Activated CD4-positive, alpha-beta T cell treated with anti-CD3 and anti-CD28 coated beads for 36 hours (primary cell): ENCODE measurements at regions not wholly inside any gene's neighbourhood (a gene's known extent, or its start where the extent isn't known, plus 50 kb on each side); places are given as distances from the start of the nearest gene placed in this dataset.
"Not testable (repeated sequence)": the region's sequence is repeated elsewhere in the genome, so short reads cannot be mapped to it uniquely, and the experiment has no call there.

Source experiments
- ATAC-seq: fragments of 200-7000 bp; cut with Tn5 transposase; one replicate; pipeline ENCODE4 v1.10.0; 2021; ENCODE audit warnings: mild to moderate bottlenecking, moderate library complexity
- CTCF ChIA-PET: fragments of 350-600 bp; sonication (Branson Sonifier 250); formaldehyde crosslinking; loops from one replicate; lab custom pipeline; 2021; ENCODE audit warnings: antibody characterized with exemption; lab: Charles Lee
- POLR2A ChIA-PET: fragments of 350-600 bp; sonication (Branson Sonifier 250); formaldehyde crosslinking; loops from one replicate; lab custom pipeline; 2021; ENCODE audit warnings: antibody characterized with exemption, inconsistent platforms; lab: Charles Lee
- DNase-seq: peaks from one replicate; pipeline ENCODE4 v3.0.0-alpha.2; 2020
- H3K27ac Mint-ChIP-seq: one replicate; pipeline ENCODE4 v1.8.0; 2021; ENCODE audit warnings: mixed read lengths
- H3K27me3 Mint-ChIP-seq: one replicate; pipeline ENCODE4 v1.8.0; 2021; ENCODE audit warnings: mixed read lengths
- H3K36me3 Mint-ChIP-seq: one replicate; pipeline ENCODE4 v1.8.0; 2021; ENCODE audit warnings: low read depth, mixed read lengths
- H3K4me1 Mint-ChIP-seq: one replicate; pipeline ENCODE4 v1.8.0; 2021; ENCODE audit warnings: mixed read lengths
- H3K4me3 Mint-ChIP-seq: one replicate; pipeline ENCODE4 v1.8.0; 2021; ENCODE audit warnings: mild to moderate bottlenecking, moderate library complexity, mixed read lengths
- H3K9me3 Mint-ChIP-seq: one replicate; pipeline ENCODE4 v1.8.0; 2021; ENCODE audit warnings: low read depth, mixed read lengths
- intact Hi-C, 2 experiments: fragments of 100-400 bp; cut with DNase I in 1 of 2; cut with micrococcal nuclease in 1 of 2; formaldehyde crosslinking; loops; one replicate each; pipeline versions ENCODE4 v1.14.2 to v1.15.1; 2022 to 2024; cut with DNase I, micrococcal nuclease

- POLR2A ChIA-PET, result interaction anchor here (0.6 kb wide), 1 partner anchor 120 kb away, joined by 3 read pairs; no protein-coding TSS in a partner anchor
- no peaks in the 10 kb centered on the region for H3K9me3 Mint-ChIP-seq
- CTCF ChIA-PET, result interaction anchor here (1.2 to 2.7 kb wide), 2 partner anchors 10 to 51 kb away, joined by 4 to 8 read pairs; no protein-coding TSS in a partner anchor
- intact Hi-C loops, result loop anchor here (5.0 kb wide), 2 partner anchors 52 to 383 kb away; no protein-coding TSS in a partner anchor
- peaks cover 36% of the 10 kb centered on the region for H3K4me1 Mint-ChIP-seq
- no peak for DNase-seq
- H3K4me3 Mint-ChIP-seq, result no peak overlapping the region
- peak; percentile 53 for ATAC-seq
- H3K27me3 Mint-ChIP-seq, result peaks cover 6% of the 10 kb centered on the region
- H3K27ac Mint-ChIP-seq, result no peak overlapping the region
- H3K36me3 Mint-ChIP-seq, result no peaks in the 10 kb centered on the region
Observed at GRCh38 chr14:35934499-35934898, 108.4 kb downstream of the BRMS1L start.

GRCh38 chr14:35932659-35933159 lies 106.6 kb downstream of the BRMS1L start:
- peak overlapping the region; percentile 58 for H3K4me3 Mint-ChIP-seq
- intact Hi-C loops, result loop anchor here (5.0 kb wide), 2 partner anchors 50 to 385 kb away; no protein-coding TSS in a partner anchor
- CTCF ChIA-PET, result interaction anchor here (2.7 kb wide), 1 partner anchor 12 kb away, joined by 8 read pairs; no protein-coding TSS in a partner anchor
- H3K27ac Mint-ChIP-seq, result peak overlapping the region; percentile 75
- H3K36me3 Mint-ChIP-seq, result no peaks in the 10 kb centered on the region
- H3K9me3 Mint-ChIP-seq, result no peaks in the 10 kb centered on the region
- H3K27me3 Mint-ChIP-seq, result peaks cover 2% of the 10 kb centered on the region
- peaks cover 36% of the 10 kb centered on the region for H3K4me1 Mint-ChIP-seq
- ATAC-seq, result peak; percentile 89
- POLR2A ChIA-PET, result no interaction called here
- peak; percentile 70 for DNase-seq

GRCh38 chr14:35932136-35932535 lies 106.0 kb downstream of the BRMS1L start:
- CTCF ChIA-PET, result interaction anchor here (1.7 kb wide), 1 partner anchor 15 kb away, joined by 4 read pairs; no protein-coding TSS in a partner anchor
- DNase-seq, result no peak
- no peaks in the 10 kb centered on the region for H3K36me3 Mint-ChIP-seq
- no peak for ATAC-seq
- peak overlapping the region; percentile 58 for H3K4me3 Mint-ChIP-seq
- peaks cover 1% of the 10 kb centered on the region for H3K27me3 Mint-ChIP-seq
- H3K27ac Mint-ChIP-seq, result no peak overlapping the region
- POLR2A ChIA-PET, result no interaction called here
- intact Hi-C loops, result loop anchor here (5.0 kb wide), 2 partner anchors 50 to 385 kb away; no protein-coding TSS in a partner anchor
- no peaks in the 10 kb centered on the region for H3K9me3 Mint-ChIP-seq
- peaks cover 36% of the 10 kb centered on the region for H3K4me1 Mint-ChIP-seq

GRCh38 chr14:35931346-35931745 lies 105.2 kb downstream of the BRMS1L start:
- Mint-ChIP-seq H3K27me3 (no peaks in the 10 kb centered on the region), H3K36me3 (no peaks in the 10 kb centered on the region), H3K4me3 (no peak overlapping the region), H3K9me3 (no peaks in the 10 kb centered on the region), H3K4me1 (peaks cover 36% of the 10 kb centered on the region), H3K27ac (no peak overlapping the region)
- DNase-seq (no peak), ATAC-seq (no peak)
- CTCF ChIA-PET, result interaction anchor here (1.1 to 1.7 kb wide), 3 partner anchors 13 to 49 kb away, joined by 3 to 5 read pairs (median 4); no protein-coding TSS in a partner anchor
- POLR2A ChIA-PET, result no interaction called here
- intact Hi-C loops, result loop anchor here (5.0 kb wide), 2 partner anchors 49 to 386 kb away; no protein-coding TSS in a partner anchor

GRCh38 chr14:35929186-35929585 lies 103.0 kb downstream of the BRMS1L start:
- no peak overlapping the region for H3K27ac Mint-ChIP-seq
- DNase-seq (no peak), ATAC-seq (no peak)
- intact Hi-C loops, result no loop called here
- no peak overlapping the region for H3K4me3 Mint-ChIP-seq
- peaks cover 26% of the 10 kb centered on the region for H3K4me1 Mint-ChIP-seq
- no peaks in the 10 kb centered on the region for H3K27me3 Mint-ChIP-seq
- POLR2A ChIA-PET, result no interaction called here
- CTCF ChIA-PET, result no interaction called here
- H3K36me3 Mint-ChIP-seq, result no peaks in the 10 kb centered on the region
- no peaks in the 10 kb centered on the region for H3K9me3 Mint-ChIP-seq

- ChIA-PET POLR2A (no interaction called here), CTCF (no interaction called here)
- Mint-ChIP-seq H3K4me1 (peaks cover 16% of the 10 kb centered on the region), H3K4me3 (no peak overlapping the region), H3K27me3 (no peaks in the 10 kb centered on the region), H3K36me3 (no peaks in the 10 kb centered on the region), H3K9me3 (no peaks in the 10 kb centered on the region), H3K27ac (no peak overlapping the region)
- DNase-seq, result peak; percentile 10
- ATAC-seq, result no peak
- intact Hi-C loops, result no loop called here
Observed at GRCh38 chr14:35927727-35928126, 101.6 kb downstream of the BRMS1L start.

GRCh38 chr14:35925319-35925718 lies 99.2 kb downstream of the BRMS1L start:
- POLR2A ChIA-PET, result no interaction called here
- peaks cover 2% of the 10 kb centered on the region for H3K36me3 Mint-ChIP-seq
- CTCF ChIA-PET, result interaction anchor here (0.6 kb wide), 1 partner anchor 144 kb away, joined by 3 read pairs; no protein-coding TSS in a partner anchor
- H3K4me1 Mint-ChIP-seq, result peaks cover under 1% of the 10 kb centered on the region
- H3K9me3 Mint-ChIP-seq, result no peaks in the 10 kb centered on the region
- H3K27ac Mint-ChIP-seq, result no peak overlapping the region
- intact Hi-C loops, result no loop called here
- H3K4me3 Mint-ChIP-seq, result no peak overlapping the region
- H3K27me3 Mint-ChIP-seq, result no peaks in the 10 kb centered on the region
- DNase-seq, result no peak
- no peak for ATAC-seq

- H3K4me3 Mint-ChIP-seq, H3K36me3 Mint-ChIP-seq, intact Hi-C loops, CTCF ChIA-PET, ATAC-seq, H3K4me1 Mint-ChIP-seq, H3K27ac Mint-ChIP-seq, H3K9me3 Mint-ChIP-seq, DNase-seq, H3K27me3 Mint-ChIP-seq, POLR2A ChIA-PET: not testable (repeated sequence)
Observed at GRCh38 chr14:35922590-35922989, 96.5 kb downstream of the BRMS1L start.

GRCh38 chr14:35921745-35922144 lies 95.6 kb downstream of the BRMS1L start:
- CTCF ChIA-PET, result no interaction called here
- Mint-ChIP-seq H3K9me3 (peaks cover 5% of the 10 kb centered on the region), H3K36me3 (peaks cover 3% of the 10 kb centered on the region), H3K4me3 (no peak overlapping the region), H3K4me1 (no peaks in the 10 kb centered on the region), H3K27me3 (no peaks in the 10 kb centered on the region), H3K27ac (no peak overlapping the region)
- POLR2A ChIA-PET, result no interaction called here
- intact Hi-C loops, result no loop called here
- DNase-seq (no peak), ATAC-seq (no peak)
